ENCODE measurements at regions not wholly inside any gene's neighbourhood (a gene's known extent, or its start where the extent isn't known, plus 50 kb on each side); places are given as distances from the start of the nearest gene placed in this dataset.

- TF ChIP-seq POLR2A (IDR thresholded peaks at IDR 0.05): no peak
- TF ChIP-seq CTCF (IDR thresholded peaks at IDR 0.05): no peak
- no peak for TF ChIP-seq EP300 (IDR thresholded peaks at IDR 0.05)
Observed at GRCh38 chr7:49094866-49095265, 170.5 kb downstream of the CDC14C start.
